Endothelial cell (in vitro differentiated cells): ENCODE measurements at regions not wholly inside any gene's neighbourhood (a gene's known extent, or its start where the extent isn't known, plus 50 kb on each side); places are given as distances from the start of the nearest gene placed in this dataset.

ENCODE experiments used
- DNase-seq: peaks from one replicate; pipeline ENCODE4 v3.0.0; 2021; ENCODE audit warnings: low spot score
- H3K27ac Mint-ChIP-seq: one replicate; pipeline ENCODE4 v1.8.0; 2021; ENCODE audit warnings: mixed read lengths, inconsistent platforms; ENCODE audit not compliant: unreplicated experiment
- H3K27me3 Mint-ChIP-seq: one replicate; pipeline ENCODE4 v1.8.0; 2021; ENCODE audit warnings: mild to moderate bottlenecking, moderate library complexity, mixed read lengths, inconsistent platforms; ENCODE audit not compliant: unreplicated experiment
- H3K36me3 Mint-ChIP-seq: one replicate; pipeline ENCODE4 v1.8.0; 2021; ENCODE audit warnings: mild to moderate bottlenecking, low read depth, mixed read lengths, inconsistent platforms; ENCODE audit not compliant: unreplicated experiment
- H3K4me1 Mint-ChIP-seq: one replicate; pipeline ENCODE4 v1.8.0; 2021; ENCODE audit warnings: mild to moderate bottlenecking, mixed read lengths, inconsistent platforms; ENCODE audit not compliant: unreplicated experiment
- H3K4me3 Mint-ChIP-seq: one replicate; pipeline ENCODE4 v1.8.0; 2021; ENCODE audit warnings: mild to moderate bottlenecking, mixed read lengths, inconsistent platforms; ENCODE audit not compliant: unreplicated experiment
- H3K9me3 Mint-ChIP-seq: one replicate; pipeline ENCODE4 v1.8.0; 2021; ENCODE audit warnings: mixed read lengths, inconsistent platforms; ENCODE audit not compliant: unreplicated experiment
- TF ChIP-seq, protein P1 (sequence below): fragments of 200-600 bp; sonication (generic); IDR thresholded peaks from one replicate; pipeline ENCODE4 v1.5.0; 2021; ENCODE audit warnings: antibody characterized with exemption; ENCODE audit not compliant: unreplicated experiment

- Mint-ChIP-seq H3K4me3 (no peak overlapping the region), H3K4me1 (peaks cover 11% of the 10 kb centered on the region), H3K27me3 (no peaks in the 10 kb centered on the region), H3K36me3 (no peaks in the 10 kb centered on the region), H3K27ac (no peak overlapping the region), H3K9me3 (no peaks in the 10 kb centered on the region)
- TF ChIP-seq, protein P1, sequence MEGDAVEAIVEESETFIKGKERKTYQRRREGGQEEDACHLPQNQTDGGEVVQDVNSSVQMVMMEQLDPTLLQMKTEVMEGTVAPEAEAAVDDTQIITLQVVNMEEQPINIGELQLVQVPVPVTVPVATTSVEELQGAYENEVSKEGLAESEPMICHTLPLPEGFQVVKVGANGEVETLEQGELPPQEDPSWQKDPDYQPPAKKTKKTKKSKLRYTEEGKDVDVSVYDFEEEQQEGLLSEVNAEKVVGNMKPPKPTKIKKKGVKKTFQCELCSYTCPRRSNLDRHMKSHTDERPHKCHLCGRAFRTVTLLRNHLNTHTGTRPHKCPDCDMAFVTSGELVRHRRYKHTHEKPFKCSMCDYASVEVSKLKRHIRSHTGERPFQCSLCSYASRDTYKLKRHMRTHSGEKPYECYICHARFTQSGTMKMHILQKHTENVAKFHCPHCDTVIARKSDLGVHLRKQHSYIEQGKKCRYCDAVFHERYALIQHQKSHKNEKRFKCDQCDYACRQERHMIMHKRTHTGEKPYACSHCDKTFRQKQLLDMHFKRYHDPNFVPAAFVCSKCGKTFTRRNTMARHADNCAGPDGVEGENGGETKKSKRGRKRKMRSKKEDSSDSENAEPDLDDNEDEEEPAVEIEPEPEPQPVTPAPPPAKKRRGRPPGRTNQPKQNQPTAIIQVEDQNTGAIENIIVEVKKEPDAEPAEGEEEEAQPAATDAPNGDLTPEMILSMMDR: no peak
- no peak for DNase-seq
Observed at GRCh38 chr18:4870177-4870773, 326.8 kb downstream of the AKAIN1 start.

- Mint-ChIP-seq H3K4me1 (peaks cover 12% of the 10 kb centered on the region), H3K9me3 (no peaks in the 10 kb centered on the region), H3K4me3 (no peak overlapping the region), H3K36me3 (no peaks in the 10 kb centered on the region), H3K27ac (no peak overlapping the region), H3K27me3 (no peaks in the 10 kb centered on the region)
- no peak for DNase-seq
- TF ChIP-seq, protein P1: no peak
Observed at GRCh38 chr18:4869155-4869554, 327.9 kb downstream of the AKAIN1 start.

DNA sequence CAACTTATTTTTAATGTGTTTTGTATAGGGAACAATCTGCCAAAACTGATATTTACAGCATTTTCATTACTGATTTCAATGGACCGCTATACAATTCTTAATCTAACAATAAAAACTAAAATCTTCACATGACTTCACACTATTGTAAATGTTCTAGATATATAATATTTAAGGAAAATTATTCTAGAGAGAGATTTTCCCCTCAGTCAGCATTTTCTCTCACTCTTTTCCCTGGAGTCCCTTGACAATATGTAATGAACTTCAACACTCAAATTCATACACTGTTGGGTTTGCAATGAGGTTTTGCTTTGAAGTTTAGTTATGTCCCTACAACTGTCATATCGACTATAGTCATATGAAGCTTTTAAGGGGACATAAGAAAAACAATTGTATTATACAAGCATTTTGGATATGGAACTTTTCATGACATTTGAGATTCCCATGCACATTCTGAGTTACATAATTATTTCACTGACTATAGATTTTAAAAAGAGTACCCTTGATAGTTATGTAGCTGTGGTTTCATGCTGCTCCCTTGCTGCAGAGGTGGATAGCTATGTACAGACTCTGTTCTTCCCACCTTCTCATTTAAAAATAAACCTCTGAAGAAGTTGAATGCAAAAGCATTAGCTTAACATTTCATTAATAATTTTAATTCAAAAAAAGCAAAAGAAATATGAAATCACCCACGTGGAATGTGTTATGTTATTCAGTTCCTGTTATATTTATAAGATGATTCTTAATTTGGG, 338.5 kb downstream of the AKAIN1 start:
- Mint-ChIP-seq H3K4me3 (no peak overlapping the region), H3K36me3 (no peaks in the 10 kb centered on the region), H3K4me1 (peaks cover 4% of the 10 kb centered on the region), H3K9me3 (no peaks in the 10 kb centered on the region), H3K27ac (no peak overlapping the region), H3K27me3 (peaks cover 2% of the 10 kb centered on the region)
- no peak for DNase-seq
- TF ChIP-seq, protein P1: no peak

GRCh38 chr18:4854671-4855070, 342.4 kb downstream of the AKAIN1 start:
- DNase-seq: no peak
- TF ChIP-seq, protein P1: no peak
- H3K27me3 Mint-ChIP-seq: peaks cover 2% of the 10 kb centered on the region

GRCh38 chr18:4851301-4851976, 345.6 kb downstream of the AKAIN1 start:
- H3K4me1 Mint-ChIP-seq: peaks cover 8% of the 10 kb centered on the region
- TF ChIP-seq, protein P1: no peak
- DNase-seq: no peak
- no peaks in the 10 kb centered on the region for H3K36me3 Mint-ChIP-seq
- peaks cover 2% of the 10 kb centered on the region for H3K27me3 Mint-ChIP-seq
- no peak overlapping the region for H3K27ac Mint-ChIP-seq
- no peaks in the 10 kb centered on the region for H3K9me3 Mint-ChIP-seq
- H3K4me3 Mint-ChIP-seq: no peak overlapping the region

More at GRCh38 chr18:4854671-4855070, 342.4 kb downstream of the AKAIN1 start:
- H3K27ac Mint-ChIP-seq: no peak overlapping the region
- peaks cover 4% of the 10 kb centered on the region for H3K4me1 Mint-ChIP-seq
- H3K4me3 Mint-ChIP-seq: no peak overlapping the region
- no peaks in the 10 kb centered on the region for H3K9me3 Mint-ChIP-seq
- H3K36me3 Mint-ChIP-seq: no peaks in the 10 kb centered on the region
